ENCODE measurements at regions not wholly inside any gene's neighbourhood (a gene's known extent, or its start where the extent isn't known, plus 50 kb on each side); places are given as distances from the start of the nearest gene placed in this dataset.

DNA sequence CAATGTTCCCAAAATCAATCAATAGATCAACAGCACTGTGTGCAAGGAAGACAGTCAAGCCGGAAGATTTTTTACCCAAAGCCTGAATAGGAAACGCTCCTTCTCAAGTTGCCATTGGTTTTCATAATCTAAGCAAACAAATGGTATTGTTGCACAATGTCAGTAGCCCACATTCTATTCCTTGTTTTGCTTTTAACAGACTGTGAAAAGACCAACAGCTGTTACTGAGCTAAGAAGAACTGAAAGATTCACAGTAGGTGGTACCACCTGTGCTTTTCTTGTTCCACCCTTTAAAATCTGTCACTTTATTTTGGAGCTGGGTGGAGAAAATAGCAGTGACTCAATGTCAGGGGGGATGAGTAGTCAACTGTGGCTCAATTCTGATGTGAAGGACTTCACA lies 357.5 kb upstream of the CADM2 start:
- H3K4me1 ChIP-seq (ENCODE audit: control insufficient read depth, insufficient read depth, low read length), result no peaks in the 10 kb centered on the region
- 0 to 60% methylated on average over 1 to 2 of the region's 2 CpGs for WGBS, 2 experiments (ENCODE audit: insufficient coverage in 1 of 2, insufficient read length in 1 of 2)
- TF ChIP-seq, protein P1, sequence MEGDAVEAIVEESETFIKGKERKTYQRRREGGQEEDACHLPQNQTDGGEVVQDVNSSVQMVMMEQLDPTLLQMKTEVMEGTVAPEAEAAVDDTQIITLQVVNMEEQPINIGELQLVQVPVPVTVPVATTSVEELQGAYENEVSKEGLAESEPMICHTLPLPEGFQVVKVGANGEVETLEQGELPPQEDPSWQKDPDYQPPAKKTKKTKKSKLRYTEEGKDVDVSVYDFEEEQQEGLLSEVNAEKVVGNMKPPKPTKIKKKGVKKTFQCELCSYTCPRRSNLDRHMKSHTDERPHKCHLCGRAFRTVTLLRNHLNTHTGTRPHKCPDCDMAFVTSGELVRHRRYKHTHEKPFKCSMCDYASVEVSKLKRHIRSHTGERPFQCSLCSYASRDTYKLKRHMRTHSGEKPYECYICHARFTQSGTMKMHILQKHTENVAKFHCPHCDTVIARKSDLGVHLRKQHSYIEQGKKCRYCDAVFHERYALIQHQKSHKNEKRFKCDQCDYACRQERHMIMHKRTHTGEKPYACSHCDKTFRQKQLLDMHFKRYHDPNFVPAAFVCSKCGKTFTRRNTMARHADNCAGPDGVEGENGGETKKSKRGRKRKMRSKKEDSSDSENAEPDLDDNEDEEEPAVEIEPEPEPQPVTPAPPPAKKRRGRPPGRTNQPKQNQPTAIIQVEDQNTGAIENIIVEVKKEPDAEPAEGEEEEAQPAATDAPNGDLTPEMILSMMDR (conservative IDR thresholded peaks at IDR 0.05), result no peak

DNA sequence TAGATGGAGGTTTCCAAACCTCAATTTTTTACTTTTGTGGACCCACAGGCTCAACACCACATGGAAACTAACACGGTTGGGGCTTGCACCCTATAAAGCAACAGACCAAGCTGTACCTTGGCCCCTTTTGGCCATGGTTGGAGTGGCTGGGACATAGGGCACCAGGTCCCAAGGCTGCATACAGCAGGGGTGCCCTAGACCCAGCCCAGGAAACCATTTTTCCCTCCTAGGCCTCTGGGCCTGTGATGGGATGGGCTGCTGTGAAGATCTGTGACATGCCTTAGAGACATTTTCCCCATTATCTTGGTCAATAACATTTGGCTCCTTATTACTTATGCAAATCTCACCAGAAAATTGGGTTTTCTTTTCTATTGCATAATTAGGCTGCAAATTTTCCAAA lies 337.0 kb upstream of the CADM2 start:
- Histone ChIP-seq H3K4me1 (ENCODE audit: control insufficient read depth, insufficient read depth, low read length) (no peaks in the 10 kb centered on the region), H3K27me3 (ENCODE audit: control insufficient read depth, insufficient read depth, low read length, poor library complexity, severe bottlenecking) (no peaks in the 10 kb centered on the region), H3K4me3 (ENCODE audit: low read length) (no peak overlapping the region), H3K27ac (ENCODE audit: low read depth, low read length) (no peak overlapping the region), H3K9ac (ENCODE audit: extremely low read depth, low read length, poor library complexity, severe bottlenecking) (no peak overlapping the region), H3K9me3 (ENCODE audit: control insufficient read depth, low read length) (peaks cover 9% of the 10 kb centered on the region), H3K36me3 (ENCODE audit: control insufficient read depth, insufficient read depth, low read length) (no peaks in the 10 kb centered on the region)
- no peak for DNase-seq
- TF ChIP-seq, protein P1 (conservative IDR thresholded peaks at IDR 0.05), result no peak
- Mint-ChIP-seq H3K27me3 (ENCODE audit: insufficient read depth) (no peaks in the 10 kb centered on the region), H3K36me3 (ENCODE audit: low read depth) (no peaks in the 10 kb centered on the region), H3K9me3 (peaks cover 23% of the 10 kb centered on the region), H3K4me3 (no peak overlapping the region), H3K4me1 (no peaks in the 10 kb centered on the region), H3K27ac (no peak overlapping the region)
- WGBS, 2 experiments (ENCODE audit: insufficient coverage in 1 of 2, insufficient read length in 1 of 2), result 93% methylated on average over 1 of the region's 1 CpG; no CpG with 5 or more reads in 1 of the 2 experiments

More for the DNA sequence above, 357.5 kb upstream of the CADM2 start:
- no peaks in the 10 kb centered on the region for H3K36me3 Mint-ChIP-seq (ENCODE audit: low read depth)
- H3K4me1 Mint-ChIP-seq, result peaks cover 16% of the 10 kb centered on the region
- DNase-seq, result no peak
- Histone ChIP-seq H3K27ac (ENCODE audit: low read depth, low read length) (peak overlapping the region; percentile 12), H3K9me3 (ENCODE audit: control insufficient read depth, low read length) (no peaks in the 10 kb centered on the region), H3K9ac (ENCODE audit: extremely low read depth, low read length, poor library complexity, severe bottlenecking) (no peak overlapping the region), H3K27me3 (ENCODE audit: control insufficient read depth, insufficient read depth, low read length, poor library complexity, severe bottlenecking) (no peaks in the 10 kb centered on the region), H3K36me3 (ENCODE audit: control insufficient read depth, insufficient read depth, low read length) (no peaks in the 10 kb centered on the region), H3K4me3 (ENCODE audit: low read length) (no peak overlapping the region)
- H3K9me3 Mint-ChIP-seq, result no peaks in the 10 kb centered on the region
- no peak overlapping the region for H3K4me3 Mint-ChIP-seq
- no peak overlapping the region for H3K27ac Mint-ChIP-seq
- no peaks in the 10 kb centered on the region for H3K27me3 Mint-ChIP-seq (ENCODE audit: insufficient read depth)

DNA sequence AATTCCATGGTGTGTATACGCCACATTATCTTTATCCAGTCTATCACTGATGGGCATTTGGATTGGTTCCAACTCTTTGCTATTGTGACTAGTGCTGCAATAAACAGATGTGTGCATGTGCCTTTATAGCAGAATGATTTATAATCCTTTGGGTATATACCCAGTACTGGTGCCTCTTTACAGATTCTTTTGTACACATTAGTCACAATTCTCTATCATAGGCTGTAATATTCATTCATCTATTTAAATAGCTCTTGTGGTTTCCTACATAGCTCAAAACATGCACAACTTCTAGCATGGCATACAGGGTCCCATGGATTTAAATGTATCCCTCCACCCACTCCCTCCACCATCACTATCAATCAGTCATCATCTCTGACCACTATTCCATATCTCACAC lies 324.1 kb upstream of the CADM2 start:
- no peak for DNase-seq
- Mint-ChIP-seq H3K9me3 (no peaks in the 10 kb centered on the region), H3K36me3 (ENCODE audit: low read depth) (no peaks in the 10 kb centered on the region), H3K27ac (no peak overlapping the region), H3K27me3 (ENCODE audit: insufficient read depth) (no peaks in the 10 kb centered on the region), H3K4me1 (no peaks in the 10 kb centered on the region), H3K4me3 (no peak overlapping the region)
- no peaks in the 10 kb centered on the region for H3K4me1 ChIP-seq (ENCODE audit: control insufficient read depth, insufficient read depth, low read length)
- H3K27ac ChIP-seq (ENCODE audit: low read depth, low read length), result no peak overlapping the region
- no peaks in the 10 kb centered on the region for H3K27me3 ChIP-seq (ENCODE audit: control insufficient read depth, insufficient read depth, low read length, poor library complexity, severe bottlenecking)
- no peaks in the 10 kb centered on the region for H3K36me3 ChIP-seq (ENCODE audit: control insufficient read depth, insufficient read depth, low read length)
- TF ChIP-seq, protein P1 (conservative IDR thresholded peaks at IDR 0.05), result no peak
- no peaks in the 10 kb centered on the region for H3K9me3 ChIP-seq (ENCODE audit: control insufficient read depth, low read length)
- no peak overlapping the region for H3K9ac ChIP-seq (ENCODE audit: extremely low read depth, low read length, poor library complexity, severe bottlenecking)
- no peak overlapping the region for H3K4me3 ChIP-seq (ENCODE audit: low read length)
- 86 to 95% methylated on average over 1 of the region's 1 CpG for WGBS, 2 experiments (ENCODE audit: insufficient coverage in 1 of 2, insufficient read length in 1 of 2)

Data from endodermal cell (in vitro differentiated cells).